ENCODE measurements at regions not wholly inside any gene's neighbourhood (a gene's known extent, or its start where the extent isn't known, plus 50 kb on each side); places are given as distances from the start of the nearest gene placed in this dataset.

DNA sequence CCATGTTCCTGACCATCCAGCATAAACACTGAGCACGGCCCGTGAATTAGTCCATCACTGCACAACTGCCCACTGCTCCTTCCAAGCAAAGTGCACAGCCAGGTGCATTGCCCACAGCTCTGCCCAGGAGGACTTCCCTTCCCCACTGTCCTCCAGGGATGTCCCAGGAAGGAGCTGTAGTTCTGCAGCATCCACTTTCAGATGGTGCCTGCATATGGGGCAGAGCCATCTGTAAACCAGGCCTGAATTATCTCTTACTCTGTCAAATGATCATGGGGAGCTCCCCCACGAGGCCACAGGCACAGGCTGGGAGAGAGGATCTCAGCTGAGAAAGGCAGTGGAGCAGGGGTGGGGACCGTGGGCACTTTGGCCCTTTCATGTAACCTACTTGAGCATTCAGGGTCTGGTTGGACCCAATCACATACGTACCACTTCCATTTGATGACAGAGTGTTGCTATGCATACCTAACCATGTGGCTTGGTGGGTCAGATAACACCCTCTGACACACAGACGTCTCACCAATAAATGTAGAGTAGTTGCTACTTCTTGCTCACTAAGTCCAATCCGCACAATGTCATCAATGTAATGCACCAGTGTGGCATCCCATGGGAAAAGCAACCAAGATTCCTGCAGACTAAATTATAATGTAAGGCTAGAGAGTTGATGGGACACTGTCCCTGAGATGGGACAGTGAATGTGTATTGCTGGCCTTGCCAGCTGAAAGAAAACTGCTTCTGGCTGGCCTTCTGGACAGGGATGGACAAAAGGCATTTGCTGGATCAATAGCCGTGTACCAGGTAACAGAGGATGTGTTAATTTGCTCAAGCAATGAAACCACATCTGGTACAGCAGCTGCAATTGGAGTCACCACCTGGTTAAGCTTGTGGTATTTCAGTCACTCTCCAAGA is 113.8 kb upstream of the C14orf180 start:
- TF ChIP-seq, protein P1, sequence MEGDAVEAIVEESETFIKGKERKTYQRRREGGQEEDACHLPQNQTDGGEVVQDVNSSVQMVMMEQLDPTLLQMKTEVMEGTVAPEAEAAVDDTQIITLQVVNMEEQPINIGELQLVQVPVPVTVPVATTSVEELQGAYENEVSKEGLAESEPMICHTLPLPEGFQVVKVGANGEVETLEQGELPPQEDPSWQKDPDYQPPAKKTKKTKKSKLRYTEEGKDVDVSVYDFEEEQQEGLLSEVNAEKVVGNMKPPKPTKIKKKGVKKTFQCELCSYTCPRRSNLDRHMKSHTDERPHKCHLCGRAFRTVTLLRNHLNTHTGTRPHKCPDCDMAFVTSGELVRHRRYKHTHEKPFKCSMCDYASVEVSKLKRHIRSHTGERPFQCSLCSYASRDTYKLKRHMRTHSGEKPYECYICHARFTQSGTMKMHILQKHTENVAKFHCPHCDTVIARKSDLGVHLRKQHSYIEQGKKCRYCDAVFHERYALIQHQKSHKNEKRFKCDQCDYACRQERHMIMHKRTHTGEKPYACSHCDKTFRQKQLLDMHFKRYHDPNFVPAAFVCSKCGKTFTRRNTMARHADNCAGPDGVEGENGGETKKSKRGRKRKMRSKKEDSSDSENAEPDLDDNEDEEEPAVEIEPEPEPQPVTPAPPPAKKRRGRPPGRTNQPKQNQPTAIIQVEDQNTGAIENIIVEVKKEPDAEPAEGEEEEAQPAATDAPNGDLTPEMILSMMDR (IDR thresholded peaks at IDR 0.05), result no peak
- no peak for TF ChIP-seq EZH2 (IDR thresholded peaks at IDR 0.05; ENCODE audit: borderline replicate concordance, insufficient read depth, low read depth, low read length, poor library complexity, severe bottlenecking)
